ENCODE measurements at regions not wholly inside any gene's neighbourhood (a gene's known extent, or its start where the extent isn't known, plus 50 kb on each side); places are given as distances from the start of the nearest gene placed in this dataset.

DNA sequence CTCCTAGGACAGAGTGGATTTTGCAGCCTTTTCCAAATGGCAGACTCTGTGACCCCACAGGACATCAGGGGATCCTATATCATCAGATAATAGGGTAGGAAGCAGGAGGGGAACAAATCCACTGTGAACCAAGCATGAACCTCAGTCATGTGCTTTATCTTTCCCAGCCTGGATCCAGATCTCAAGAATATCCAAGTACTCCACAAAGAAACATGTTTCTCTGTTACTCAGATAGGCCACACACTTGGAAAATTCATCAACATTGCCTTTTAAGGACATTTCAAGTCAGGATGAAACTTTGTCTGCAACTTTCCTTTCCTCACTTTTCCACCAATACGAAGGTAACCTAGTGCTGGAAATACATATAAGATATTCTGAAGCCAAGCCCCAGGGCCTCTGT lies 85.8 kb downstream of the RDH14 start:
- TF ChIP-seq, protein P1, sequence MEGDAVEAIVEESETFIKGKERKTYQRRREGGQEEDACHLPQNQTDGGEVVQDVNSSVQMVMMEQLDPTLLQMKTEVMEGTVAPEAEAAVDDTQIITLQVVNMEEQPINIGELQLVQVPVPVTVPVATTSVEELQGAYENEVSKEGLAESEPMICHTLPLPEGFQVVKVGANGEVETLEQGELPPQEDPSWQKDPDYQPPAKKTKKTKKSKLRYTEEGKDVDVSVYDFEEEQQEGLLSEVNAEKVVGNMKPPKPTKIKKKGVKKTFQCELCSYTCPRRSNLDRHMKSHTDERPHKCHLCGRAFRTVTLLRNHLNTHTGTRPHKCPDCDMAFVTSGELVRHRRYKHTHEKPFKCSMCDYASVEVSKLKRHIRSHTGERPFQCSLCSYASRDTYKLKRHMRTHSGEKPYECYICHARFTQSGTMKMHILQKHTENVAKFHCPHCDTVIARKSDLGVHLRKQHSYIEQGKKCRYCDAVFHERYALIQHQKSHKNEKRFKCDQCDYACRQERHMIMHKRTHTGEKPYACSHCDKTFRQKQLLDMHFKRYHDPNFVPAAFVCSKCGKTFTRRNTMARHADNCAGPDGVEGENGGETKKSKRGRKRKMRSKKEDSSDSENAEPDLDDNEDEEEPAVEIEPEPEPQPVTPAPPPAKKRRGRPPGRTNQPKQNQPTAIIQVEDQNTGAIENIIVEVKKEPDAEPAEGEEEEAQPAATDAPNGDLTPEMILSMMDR (conservative IDR thresholded peaks at IDR 0.05; ENCODE audit: low read depth, low read length): no peak
- TF ChIP-seq NFE2L2 (IDR thresholded peaks at IDR 0.05; ENCODE audit: low read depth, low read length) (no peak), BHLHE40 (IDR thresholded peaks at IDR 0.05; ENCODE audit: low read depth, low read length) (no peak), MAFK (IDR thresholded peaks at IDR 0.05; ENCODE audit: low read depth, low read length) (no peak), RAD21 (IDR thresholded peaks at IDR 0.05; ENCODE audit: low read length) (no peak), CEBPB (IDR thresholded peaks at IDR 0.05; ENCODE audit: low read depth, low read length) (no peak), SMC3 (IDR thresholded peaks at IDR 0.05; ENCODE audit: low read depth, low read length) (no peak), FOS (IDR thresholded peaks at IDR 0.05; ENCODE audit: low read depth, low read length) (no peak), POLR2A (IDR thresholded peaks at IDR 0.05; ENCODE audit: low read depth, low read length) (no peak)

Measured in IMR-90 (cell line).